Globus pallidus (tissue), 1 donor: ENCODE measurements at regions not wholly inside any gene's neighbourhood (a gene's known extent, or its start where the extent isn't known, plus 50 kb on each side); places are given as distances from the start of the nearest gene placed in this dataset.
A peak's percentile ranks its signal among the peaks of the same experiment; 100 is the strongest.
"Not testable (repeated sequence)": the region's sequence is repeated elsewhere in the genome, so short reads cannot be mapped to it uniquely, and the experiment has no call there.

Experiments
- DNase-seq: peaks from one replicate; pipeline ENCODE4 v3.0.0-alpha.2; 2015; ENCODE audit warnings: low spot score

GRCh38 chr2:155902635-155903034 is 429.9 kb downstream of the NR4A2 start:
- no peak for DNase-seq

GRCh38 chr2:155895016-155895415 is 437.5 kb downstream of the NR4A2 start:
- no peak for DNase-seq

- DNase-seq, result not testable (repeated sequence)
Measured at GRCh38 chr2:155880382-155880781, 452.1 kb downstream of the NR4A2 start.

GRCh38 chr2:155879900-155880299 is 452.6 kb downstream of the NR4A2 start:
- DNase-seq, result not testable (repeated sequence)

GRCh38 chr2:155872396-155872795 is 460.1 kb downstream of the NR4A2 start:
- no peak for DNase-seq

GRCh38 chr2:155871940-155872339 is 460.6 kb downstream of the NR4A2 start:
- no peak for DNase-seq

GRCh38 chr2:155867564-155867963 is 465.0 kb downstream of the NR4A2 start:
- DNase-seq, result no peak

GRCh38 chr2:155866477-155866876 is 466.0 kb downstream of the NR4A2 start:
- no peak for DNase-seq

- DNase-seq, result no peak
Measured at GRCh38 chr2:155852156-155852555, 480.4 kb downstream of the NR4A2 start.

GRCh38 chr2:155846259-155846658 is 486.3 kb downstream of the NR4A2 start:
- DNase-seq, result no peak

GRCh38 chr2:155844461-155844860 is 488.1 kb downstream of the NR4A2 start:
- DNase-seq, result no peak

GRCh38 chr2:155842103-155842502 is 490.4 kb downstream of the NR4A2 start:
- no peak for DNase-seq

GRCh38 chr2:155841442-155841841 is 491.1 kb downstream of the NR4A2 start:
- no peak for DNase-seq

GRCh38 chr2:155840661-155841060 is 491.9 kb downstream of the NR4A2 start:
- no peak for DNase-seq

GRCh38 chr2:155839991-155840390 is 492.5 kb downstream of the NR4A2 start:
- DNase-seq, result no peak

- DNase-seq, result no peak
Measured at GRCh38 chr2:155839436-155839835, 493.1 kb downstream of the NR4A2 start.

GRCh38 chr2:155836439-155836838 is 496.1 kb downstream of the NR4A2 start:
- no peak for DNase-seq

GRCh38 chr2:155830817-155831579 is 501.5 kb downstream of the NR4A2 start:
- DNase-seq, result no peak

GRCh38 chr2:155830351-155830750 is 502.2 kb downstream of the NR4A2 start:
- no peak for DNase-seq

- no peak for DNase-seq
Measured at GRCh38 chr2:155825876-155826275, 506.6 kb downstream of the NR4A2 start.

- DNase-seq, result peak; percentile 76
Measured at GRCh38 chr2:155815851-155816250, 516.7 kb downstream of the NR4A2 start.

- no peak for DNase-seq
Measured at GRCh38 chr2:155815275-155815674, 517.2 kb downstream of the NR4A2 start.

- DNase-seq, result no peak
Measured at GRCh38 chr2:155810411-155810810, 522.1 kb downstream of the NR4A2 start.

- no peak for DNase-seq
Measured at GRCh38 chr2:155802888-155803287, 529.6 kb downstream of the NR4A2 start.
